ENCODE measurements at regions not wholly inside any gene's neighbourhood (a gene's known extent, or its start where the extent isn't known, plus 50 kb on each side); places are given as distances from the start of the nearest gene placed in this dataset.

DNA sequence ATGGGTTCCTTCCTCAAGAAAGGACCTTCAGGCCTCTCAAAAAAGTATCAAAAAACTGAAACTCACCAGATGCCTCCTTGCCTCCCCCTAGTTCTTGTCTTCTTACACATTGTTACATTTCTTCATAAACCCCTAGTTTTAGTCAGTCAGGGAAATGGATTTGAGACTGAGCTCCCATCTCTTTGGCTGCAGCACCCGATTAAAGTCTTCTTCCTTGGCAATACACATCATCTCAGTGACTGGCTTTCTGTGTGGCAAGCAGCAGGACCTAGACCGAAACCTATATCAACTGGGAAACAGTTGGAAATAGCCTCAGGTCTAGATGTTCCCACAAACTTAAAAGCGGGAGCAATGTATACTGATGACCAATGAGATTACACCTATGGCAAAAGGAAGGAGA lies 512.2 kb upstream of the PKDCC start:
- TF ChIP-seq, protein P1, sequence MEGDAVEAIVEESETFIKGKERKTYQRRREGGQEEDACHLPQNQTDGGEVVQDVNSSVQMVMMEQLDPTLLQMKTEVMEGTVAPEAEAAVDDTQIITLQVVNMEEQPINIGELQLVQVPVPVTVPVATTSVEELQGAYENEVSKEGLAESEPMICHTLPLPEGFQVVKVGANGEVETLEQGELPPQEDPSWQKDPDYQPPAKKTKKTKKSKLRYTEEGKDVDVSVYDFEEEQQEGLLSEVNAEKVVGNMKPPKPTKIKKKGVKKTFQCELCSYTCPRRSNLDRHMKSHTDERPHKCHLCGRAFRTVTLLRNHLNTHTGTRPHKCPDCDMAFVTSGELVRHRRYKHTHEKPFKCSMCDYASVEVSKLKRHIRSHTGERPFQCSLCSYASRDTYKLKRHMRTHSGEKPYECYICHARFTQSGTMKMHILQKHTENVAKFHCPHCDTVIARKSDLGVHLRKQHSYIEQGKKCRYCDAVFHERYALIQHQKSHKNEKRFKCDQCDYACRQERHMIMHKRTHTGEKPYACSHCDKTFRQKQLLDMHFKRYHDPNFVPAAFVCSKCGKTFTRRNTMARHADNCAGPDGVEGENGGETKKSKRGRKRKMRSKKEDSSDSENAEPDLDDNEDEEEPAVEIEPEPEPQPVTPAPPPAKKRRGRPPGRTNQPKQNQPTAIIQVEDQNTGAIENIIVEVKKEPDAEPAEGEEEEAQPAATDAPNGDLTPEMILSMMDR (IDR thresholded peaks at IDR 0.05), result no peak
- no peak for TF ChIP-seq EZH2phosphoT487 (IDR thresholded peaks at IDR 0.05)

Measured in neural progenitor cell (in vitro differentiated cells).